ENCODE measurements at regions not wholly inside any gene's neighbourhood (a gene's known extent, or its start where the extent isn't known, plus 50 kb on each side); places are given as distances from the start of the nearest gene placed in this dataset.

DNA sequence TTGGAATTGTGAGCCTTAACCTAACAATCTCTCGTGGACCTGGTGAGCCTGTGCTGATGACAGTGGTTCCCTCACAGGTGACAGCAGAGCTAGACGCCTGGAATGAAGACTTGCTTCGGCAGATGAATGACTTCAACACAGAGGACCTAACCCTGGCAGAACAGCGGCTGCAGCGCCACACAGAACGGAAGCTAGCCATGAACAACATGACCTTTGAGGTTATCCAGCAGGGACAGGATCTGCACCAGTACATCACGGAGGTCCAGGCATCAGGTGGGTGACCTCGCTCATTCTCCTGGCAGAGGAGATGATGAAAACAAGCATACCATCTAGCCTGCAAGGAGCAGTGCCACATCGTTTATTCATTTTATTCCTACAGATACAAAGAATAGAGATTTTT lies 316.9 kb upstream of the UMPS start:
- no peak for DNase-seq

DNA sequence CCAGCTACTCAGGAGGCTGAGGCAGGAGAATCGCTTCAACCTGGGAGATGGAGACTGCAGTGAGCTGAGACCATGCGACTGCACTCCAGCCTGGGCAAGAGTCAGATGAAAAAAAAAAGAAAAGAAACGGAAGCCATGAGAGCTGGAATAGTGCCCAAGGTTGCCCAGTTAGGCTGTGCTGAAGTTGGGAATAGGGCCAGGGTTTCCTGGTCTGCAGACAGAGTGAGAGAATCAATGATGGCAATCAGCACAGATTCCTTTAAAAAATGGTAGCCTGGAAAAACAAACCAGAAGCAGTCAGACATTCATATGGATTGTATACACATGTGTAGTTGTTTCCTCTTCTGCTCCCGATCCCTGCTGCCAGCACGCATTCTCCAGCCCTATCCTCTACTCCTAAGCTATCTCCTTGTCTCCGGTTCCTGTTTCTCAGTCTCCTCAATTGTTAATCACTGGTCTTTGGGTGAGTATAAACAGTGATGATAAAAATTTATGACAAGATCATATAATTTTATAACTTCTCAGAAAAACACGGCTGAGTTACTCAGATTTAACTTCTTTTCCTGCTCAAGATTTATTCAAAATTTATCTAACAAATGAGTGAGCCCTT lies 316.2 kb upstream of the UMPS start:
- no peak for DNase-seq

DNA sequence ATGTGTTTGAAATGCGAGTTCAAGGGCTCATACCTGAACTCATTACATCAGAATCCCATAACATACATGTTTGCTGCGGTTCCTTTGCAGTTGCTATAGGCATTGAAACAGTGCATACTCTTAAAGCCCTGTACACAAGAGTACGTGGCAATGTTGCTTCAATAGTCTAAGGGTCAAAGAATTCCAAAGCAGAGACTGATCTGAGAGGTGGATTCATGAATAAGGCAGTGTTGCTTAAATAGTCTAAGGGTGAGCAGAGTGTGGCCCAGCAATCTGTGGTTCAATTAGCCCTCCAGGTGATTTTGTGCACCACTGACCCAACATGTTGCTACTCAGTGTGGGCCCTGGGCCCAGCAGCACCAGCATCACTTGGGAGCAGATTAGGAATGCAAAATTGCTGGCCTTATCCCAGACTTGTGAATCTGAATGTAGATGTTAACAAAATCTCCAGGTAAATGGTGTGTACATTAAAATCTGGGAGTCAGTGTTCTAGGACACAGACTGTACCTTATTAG lies 314.7 kb upstream of the UMPS start:
- DNase-seq, result no peak

GRCh38 chr3:124419303-124419702 lies 310.9 kb upstream of the UMPS start:
- no peak for DNase-seq

DNA sequence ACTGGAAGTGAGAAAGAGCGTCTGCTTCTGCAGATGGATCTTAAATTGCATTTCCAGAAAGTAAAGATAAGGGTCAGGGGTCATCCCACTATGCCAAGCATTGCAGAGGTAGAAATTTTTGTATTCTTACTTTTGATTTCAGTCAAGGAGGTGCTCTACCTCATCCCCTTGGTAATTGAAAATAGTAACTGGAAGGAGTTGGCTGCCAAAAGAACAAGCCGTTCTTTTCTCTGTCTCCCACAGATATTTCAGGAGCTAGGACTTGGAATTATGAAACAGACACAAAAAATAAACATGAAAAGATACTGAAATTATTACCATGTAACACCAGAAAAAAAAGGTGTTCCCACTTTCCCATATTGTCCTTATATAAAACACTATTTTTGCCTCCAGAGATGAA lies 309.9 kb upstream of the UMPS start:
- DNase-seq, result no peak

GRCh38 chr3:124422805-124423204 lies 307.4 kb upstream of the UMPS start:
- no peak for DNase-seq

GRCh38 chr3:124424396-124424795 lies 305.9 kb upstream of the UMPS start:
- no peak for DNase-seq

DNA sequence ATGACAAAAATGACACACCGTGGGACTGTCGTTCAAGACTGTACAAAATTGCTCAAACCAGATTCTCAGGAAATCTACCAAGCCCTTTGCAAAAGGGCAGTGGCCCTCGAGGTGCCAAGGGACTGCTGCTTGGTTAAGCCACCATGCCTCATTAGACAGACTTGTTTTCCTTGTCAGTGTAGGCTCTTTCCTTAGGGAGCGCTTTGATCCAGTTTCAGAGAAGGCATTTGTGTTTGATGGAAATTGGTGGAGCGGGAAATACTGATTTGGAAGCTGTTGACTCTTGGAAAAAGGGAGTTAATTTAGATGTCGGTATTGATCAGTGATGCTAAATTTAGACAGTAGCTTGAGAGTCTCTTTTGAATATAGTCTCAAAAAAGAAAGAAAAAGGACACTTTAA lies 304.3 kb upstream of the UMPS start:
- peak; percentile 72 for DNase-seq

- no peak for DNase-seq
These were observed 301.7 kb upstream of the UMPS start for GRCh38 chr3:124428372-124429128.

- no peak for DNase-seq
These were observed 301.0 kb upstream of the UMPS start for GRCh38 chr3:124429129-124429815.

- no peak for DNase-seq
These were observed 298.8 kb upstream of the UMPS start for GRCh38 chr3:124431331-124431994.

- DNase-seq, result no peak
These were observed 296.1 kb upstream of the UMPS start for GRCh38 chr3:124434176-124434575.

DNA sequence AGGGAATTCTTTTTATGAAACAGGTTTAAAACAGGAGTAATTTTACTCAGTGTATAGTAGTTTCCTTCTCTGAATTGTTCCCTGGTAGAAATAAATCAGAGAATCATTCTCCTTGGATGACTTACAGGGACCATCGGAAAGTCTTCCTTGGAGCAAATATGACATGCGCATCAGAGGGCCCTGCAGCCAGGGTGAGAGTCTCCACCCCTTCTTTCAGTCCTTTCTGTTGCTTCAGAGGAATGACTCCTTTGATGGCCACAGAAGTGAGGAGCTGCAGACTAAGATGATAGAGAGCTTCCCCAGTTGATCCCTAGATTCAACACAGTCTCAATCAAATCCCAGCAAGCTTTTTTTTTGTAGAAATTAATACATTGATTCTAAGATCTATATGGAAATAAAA lies 294.8 kb upstream of the UMPS start:
- no peak for DNase-seq

DNA sequence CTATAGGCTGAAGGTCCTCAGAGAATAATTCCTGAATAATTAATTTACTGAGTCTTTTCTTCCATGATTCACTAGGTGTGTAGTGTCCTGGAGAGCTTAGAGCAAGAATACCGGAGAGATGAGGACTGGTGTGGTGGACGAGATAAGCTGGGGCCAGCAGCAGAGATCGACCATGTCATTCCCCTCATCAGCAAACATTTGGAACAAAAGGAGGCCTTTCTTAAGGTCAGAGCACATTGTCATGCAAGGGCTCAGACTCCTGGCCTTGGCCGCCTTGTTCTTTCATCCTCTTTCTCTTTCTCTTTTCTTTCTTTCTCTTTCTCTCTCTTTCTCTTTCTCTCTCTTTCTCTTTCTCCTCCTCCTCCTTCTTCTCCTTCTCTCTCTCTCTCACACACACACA lies 291.4 kb upstream of the UMPS start:
- peak; percentile 13 for DNase-seq

DNA sequence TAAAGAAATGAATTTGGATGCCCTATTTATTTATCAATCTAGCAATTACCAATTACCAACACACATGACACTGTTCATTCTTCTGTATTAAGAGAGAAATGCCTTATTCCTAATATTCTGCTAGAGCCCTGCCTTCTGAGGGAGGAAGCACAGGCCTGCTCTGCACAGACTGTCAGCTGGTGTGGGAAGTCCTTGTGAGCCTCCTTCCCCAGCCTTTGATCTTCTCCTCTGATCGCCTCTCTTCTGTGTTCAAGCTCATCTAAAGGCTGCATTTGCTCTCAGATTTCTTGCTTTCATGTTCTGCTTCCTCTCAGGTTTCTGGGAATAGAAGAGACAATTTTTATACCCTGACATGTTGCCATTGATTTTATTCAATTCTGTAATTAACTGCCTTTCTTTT lies 290.6 kb upstream of the UMPS start:
- no peak for DNase-seq

DNA sequence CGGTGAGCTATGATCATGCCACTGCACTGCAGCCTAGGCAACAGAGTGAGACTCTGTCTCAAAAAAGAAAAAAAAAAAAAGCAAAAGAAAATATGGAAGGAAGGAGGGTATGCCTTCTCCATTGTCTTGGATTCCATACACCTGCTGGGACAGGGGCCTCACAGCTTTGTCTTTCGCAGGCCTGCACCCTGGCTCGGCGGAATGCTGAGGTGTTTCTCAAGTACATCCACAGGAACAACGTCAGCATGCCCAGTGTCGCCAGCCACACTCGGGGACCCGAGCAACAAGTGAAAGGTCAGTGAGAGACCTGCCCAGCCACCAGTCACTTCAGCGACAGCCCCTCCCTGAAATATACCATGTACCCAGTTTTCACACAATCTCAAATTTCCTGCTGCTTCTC lies 288.5 kb upstream of the UMPS start:
- DNase-seq, result no peak

DNA sequence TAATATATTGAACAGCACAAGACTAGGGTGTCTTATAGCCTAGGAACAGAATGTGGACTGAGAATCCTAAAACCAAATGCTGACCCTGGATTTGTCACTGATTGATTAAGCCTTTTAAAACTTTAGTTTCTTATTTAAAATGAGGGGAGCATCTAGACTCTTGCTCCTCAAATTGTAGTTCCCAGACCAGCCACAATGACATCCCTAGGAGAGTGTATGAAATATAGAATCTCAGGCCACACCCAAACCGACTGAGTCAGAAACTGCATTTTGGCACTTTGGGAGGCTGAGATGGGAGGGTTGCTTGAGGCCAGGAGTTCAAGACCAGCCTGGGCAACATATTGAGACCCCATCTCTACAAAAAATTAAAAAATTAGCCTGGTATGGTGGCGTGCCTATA lies 287.8 kb upstream of the UMPS start:
- no peak for DNase-seq

DNA sequence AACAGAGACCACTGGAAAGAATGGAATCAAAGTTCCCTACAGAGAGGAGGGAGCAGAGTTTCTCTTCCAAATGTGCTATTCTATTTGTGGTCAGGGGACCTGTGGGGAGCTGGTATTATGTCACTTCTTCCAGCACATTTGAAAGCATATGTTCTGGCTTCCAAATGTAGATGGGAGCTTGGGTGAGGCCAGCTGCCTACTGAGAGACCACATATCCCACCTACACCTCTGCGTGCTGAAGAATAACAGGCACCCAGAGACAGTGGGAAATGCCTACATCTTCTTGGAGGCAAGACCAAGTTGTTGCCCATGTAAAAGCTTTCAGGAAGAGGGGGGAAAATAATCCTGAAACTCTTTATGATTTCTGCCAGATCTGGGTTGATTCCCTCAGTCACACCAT lies 286.8 kb upstream of the UMPS start:
- no peak for DNase-seq

GRCh38 chr3:124444075-124444474 lies 286.2 kb upstream of the UMPS start:
- DNase-seq, result no peak

GRCh38 chr3:124444896-124445295 lies 285.4 kb upstream of the UMPS start:
- no peak for DNase-seq

DNA sequence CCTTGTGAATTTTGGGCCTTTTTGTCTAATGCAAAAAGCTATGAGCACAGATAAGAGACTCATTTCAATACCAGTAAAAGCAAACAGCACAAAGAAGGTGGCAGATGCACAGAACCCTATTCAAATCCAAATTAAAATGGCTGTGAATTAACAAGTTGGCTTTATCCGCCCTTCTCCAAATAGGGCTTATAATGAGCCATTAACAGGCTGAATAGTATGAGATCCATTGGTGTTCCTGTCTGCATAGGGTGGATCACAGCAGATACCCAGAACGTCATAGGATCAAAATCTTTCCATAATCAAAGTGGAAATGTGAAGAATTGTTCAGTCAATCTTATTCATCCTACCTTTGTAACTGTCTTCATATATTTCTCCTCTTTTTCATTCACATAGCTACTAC lies 282.4 kb upstream of the UMPS start:
- no peak for DNase-seq

DNA sequence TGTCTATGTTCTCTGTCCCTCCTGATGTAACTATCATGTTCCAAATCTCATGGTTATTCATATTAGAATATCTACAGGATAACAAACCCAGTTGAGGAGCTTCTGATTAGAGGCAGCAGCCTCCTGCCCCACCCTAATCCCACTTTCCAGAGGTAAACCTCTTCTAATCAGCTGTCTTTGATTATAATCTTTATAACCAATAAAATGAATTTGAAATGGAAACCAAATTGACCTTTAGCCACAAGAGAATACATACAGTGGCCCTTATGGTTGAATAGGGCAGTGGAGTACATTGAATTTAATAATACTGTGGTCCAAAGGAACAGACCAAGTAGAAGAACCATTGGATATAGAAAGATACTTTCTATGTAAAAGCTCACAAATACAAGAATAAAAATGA lies 281.3 kb upstream of the UMPS start:
- DNase-seq, result no peak

DNA sequence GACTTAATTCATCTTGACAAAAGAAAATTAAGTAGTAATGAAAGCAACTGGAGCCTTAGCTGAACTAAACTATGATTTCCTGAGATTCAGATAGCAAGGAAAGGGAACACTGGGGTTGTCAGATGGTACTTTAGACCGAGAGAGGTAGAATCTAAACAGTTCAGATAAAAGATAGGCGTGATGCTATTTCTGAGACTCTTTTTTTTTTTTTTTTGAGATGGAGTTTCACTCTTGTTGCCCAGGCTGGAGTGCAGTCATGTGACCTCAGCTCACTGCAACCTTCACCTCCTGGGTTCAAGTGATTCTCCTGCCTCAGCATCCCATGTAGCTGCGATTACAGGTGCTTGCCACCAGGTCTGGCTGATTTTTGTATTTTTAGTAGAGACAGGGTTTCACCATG lies 279.9 kb upstream of the UMPS start:
- DNase-seq, result no peak

All from eye (tissue), 1 donor.